ENCODE measurements at regions not wholly inside any gene's neighbourhood (a gene's known extent, or its start where the extent isn't known, plus 50 kb on each side); places are given as distances from the start of the nearest gene placed in this dataset.

- no peak for TF ChIP-seq CTCF (IDR thresholded peaks at IDR 0.05)
- intact Hi-C loops (cut with DNase I, micrococcal nuclease), result no loop called here
- ATAC-seq (no peak), DNase-seq (no peak)
- no peak overlapping the region for H3K4me3 ChIP-seq
- H3K4me1 ChIP-seq (ENCODE audit: low read depth), result no peaks in the 10 kb centered on the region
- peaks cover 3% of the 10 kb centered on the region for H3K9me3 ChIP-seq
- no peaks in the 10 kb centered on the region for H3K36me3 ChIP-seq (ENCODE audit: low read depth)
Observed at GRCh38 chr1:227469708-227470107, 93.6 kb upstream of the ZNF678 start.

DNA sequence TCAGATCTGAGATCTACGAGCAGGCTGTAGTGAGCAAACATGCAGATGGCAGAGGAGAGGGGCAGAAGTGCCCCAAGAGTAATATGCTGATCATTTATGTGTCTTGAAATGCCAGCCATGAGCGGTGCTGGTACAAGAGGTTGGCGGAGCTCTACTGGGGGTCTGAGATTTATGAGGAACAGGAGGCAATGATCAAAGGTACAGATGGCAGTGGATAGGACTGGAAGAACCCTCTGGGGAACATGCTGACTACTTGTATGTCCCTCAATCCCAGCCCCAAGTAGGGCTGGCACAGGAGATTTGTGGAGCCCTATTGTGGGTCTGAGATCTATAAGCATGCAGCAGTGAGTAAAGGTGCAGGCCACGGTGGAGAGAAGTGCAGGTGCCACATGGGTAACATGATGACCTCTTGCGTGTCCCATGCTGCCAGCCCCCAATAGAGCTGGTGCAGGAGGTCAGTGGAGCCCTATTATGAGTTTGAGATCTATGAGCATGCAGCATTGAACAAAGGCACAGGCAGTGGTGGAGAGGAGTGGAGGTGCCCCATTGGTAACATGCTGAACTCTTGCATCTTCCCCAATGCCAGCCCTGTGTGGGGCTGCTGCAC lies 97.2 kb upstream of the ZNF678 start:
- intact Hi-C loops (cut with DNase I, micrococcal nuclease), result no loop called here
- ATAC-seq, result no peak

GRCh38 chr1:227465256-227465655 lies 98.1 kb upstream of the ZNF678 start:
- H3K4me3 ChIP-seq, result no peak overlapping the region
- H3K9me3 ChIP-seq, result no peaks in the 10 kb centered on the region
- no peaks in the 10 kb centered on the region for H3K36me3 ChIP-seq (ENCODE audit: low read depth)
- intact Hi-C loops (cut with DNase I, micrococcal nuclease), result no loop called here
- DNase-seq (no peak), ATAC-seq (no peak)
- TF ChIP-seq CTCF (IDR thresholded peaks at IDR 0.05), result no peak
- H3K4me1 ChIP-seq (ENCODE audit: low read depth), result no peaks in the 10 kb centered on the region

More for the DNA sequence above, 97.2 kb upstream of the ZNF678 start:
- Histone ChIP-seq H3K36me3 (ENCODE audit: low read depth) (no peaks in the 10 kb centered on the region), H3K4me3 (no peak overlapping the region), H3K9me3 (peaks cover 3% of the 10 kb centered on the region), H3K4me1 (ENCODE audit: low read depth) (no peaks in the 10 kb centered on the region)
- DNase-seq, result no peak
- no peak for TF ChIP-seq CTCF (IDR thresholded peaks at IDR 0.05)

DNA sequence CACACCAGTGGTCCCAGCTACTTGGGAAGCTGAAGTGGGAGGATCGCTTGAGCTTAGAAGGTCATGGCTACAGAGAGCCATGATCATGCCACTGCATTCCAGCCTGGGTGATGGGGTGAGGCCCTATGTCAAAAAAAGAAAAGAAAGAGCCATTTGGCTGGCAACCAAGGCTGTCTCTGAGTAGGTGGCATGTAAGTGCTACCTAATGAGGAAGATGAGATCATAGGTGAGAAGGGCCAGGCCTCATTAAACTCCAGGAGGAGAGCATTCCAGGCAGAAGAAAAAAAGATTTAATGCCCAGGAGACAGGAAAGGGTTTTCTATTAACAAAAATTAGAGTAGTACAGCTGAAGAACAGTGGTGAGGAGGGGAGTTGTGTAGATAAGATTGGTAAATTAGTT lies 103.4 kb upstream of the ZNF678 start:
- intact Hi-C loops (cut with DNase I, micrococcal nuclease), result no loop called here
- ATAC-seq, result no peak
- DNase-seq, result no peak
- Histone ChIP-seq H3K9me3 (no peaks in the 10 kb centered on the region), H3K36me3 (ENCODE audit: low read depth) (no peaks in the 10 kb centered on the region), H3K4me3 (no peak overlapping the region), H3K4me1 (ENCODE audit: low read depth) (no peaks in the 10 kb centered on the region)
- TF ChIP-seq CTCF (IDR thresholded peaks at IDR 0.05), result no peak

DNA sequence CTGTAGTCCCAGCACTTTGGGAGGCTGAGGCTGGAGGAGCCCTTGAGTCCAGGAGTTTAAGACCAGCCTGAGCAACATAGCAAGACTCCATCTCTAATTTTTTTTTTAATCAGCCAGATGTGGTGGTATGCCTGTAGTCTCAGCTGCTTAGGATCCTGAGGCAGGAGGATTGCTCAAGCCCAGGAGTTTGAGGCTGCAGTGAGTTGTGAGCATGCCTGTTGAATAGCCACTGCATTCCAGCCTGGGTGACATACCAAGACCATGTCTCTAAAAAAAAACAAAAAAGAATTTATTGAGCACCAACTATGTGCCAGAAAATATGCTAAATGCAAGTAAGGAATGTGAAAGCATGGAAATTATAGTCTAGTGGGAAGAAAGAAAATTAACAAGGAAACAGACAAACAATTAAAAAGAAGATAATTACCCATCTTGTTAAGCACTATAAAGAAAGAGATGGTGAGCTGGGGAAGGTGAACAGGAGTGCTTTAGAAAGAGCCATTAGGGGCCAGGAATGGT lies 104.0 kb upstream of the ZNF678 start:
- H3K36me3 ChIP-seq (ENCODE audit: low read depth), result no peaks in the 10 kb centered on the region
- H3K4me3 ChIP-seq, result no peak overlapping the region
- no peak for ATAC-seq
- no peaks in the 10 kb centered on the region for H3K9me3 ChIP-seq
- DNase-seq, result no peak
- no peaks in the 10 kb centered on the region for H3K4me1 ChIP-seq (ENCODE audit: low read depth)
- TF ChIP-seq CTCF (IDR thresholded peaks at IDR 0.05), result no peak
- intact Hi-C loops (cut with DNase I, micrococcal nuclease), result no loop called here

DNA sequence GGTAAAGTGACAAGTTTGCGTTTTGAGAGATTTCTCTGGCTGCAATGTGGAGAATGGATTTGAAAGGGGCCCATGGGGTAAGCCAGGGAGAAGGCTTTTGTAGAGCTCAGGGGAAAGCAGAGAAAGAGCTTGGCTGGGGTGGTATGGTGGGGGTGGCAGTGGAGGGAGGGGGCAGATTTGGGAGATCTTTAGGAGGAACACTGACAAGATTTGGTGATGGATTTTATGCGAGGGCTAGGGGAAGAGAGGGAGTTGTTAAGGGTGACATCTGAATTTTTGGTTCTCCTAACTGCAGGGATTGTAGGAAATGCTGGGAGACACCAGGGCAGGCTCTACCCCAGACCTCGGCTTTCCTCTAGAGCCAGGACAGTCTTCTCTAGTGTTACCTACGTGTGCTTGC lies 108.7 kb upstream of the ZNF678 start:
- Histone ChIP-seq H3K9me3 (no peaks in the 10 kb centered on the region), H3K4me3 (no peak overlapping the region), H3K4me1 (ENCODE audit: low read depth) (no peaks in the 10 kb centered on the region), H3K36me3 (ENCODE audit: low read depth) (no peaks in the 10 kb centered on the region)
- TF ChIP-seq CTCF (IDR thresholded peaks at IDR 0.05), result no peak
- DNase-seq (no peak), ATAC-seq (no peak)
- intact Hi-C loops (cut with DNase I, micrococcal nuclease), result no loop called here
